Activated CD4-positive, alpha-beta T cell treated with anti-CD3 and anti-CD28 coated beads, Interleukin-2, amount 50 U/mL, for 16 hours (primary cell): ENCODE measurements at regions not wholly inside any gene's neighbourhood (a gene's known extent, or its start where the extent isn't known, plus 50 kb on each side); places are given as distances from the start of the nearest gene placed in this dataset.

ENCODE experiments used
- DNase-seq: peaks from one replicate; pipeline ENCODE4 v3.0.0-alpha.2; 2020

- no peak for DNase-seq
Observed at GRCh38 chr21:27114111-27114510, 147.2 kb upstream of the ADAMTS5 start.

- DNase-seq, result no peak
Observed at GRCh38 chr21:27112186-27112585, 145.3 kb upstream of the ADAMTS5 start.

GRCh38 chr21:27110956-27111355 is 144.1 kb upstream of the ADAMTS5 start:
- DNase-seq, result no peak

GRCh38 chr21:27108701-27109100 is 141.8 kb upstream of the ADAMTS5 start:
- no peak for DNase-seq

GRCh38 chr21:27108228-27108627 is 141.3 kb upstream of the ADAMTS5 start:
- no peak for DNase-seq

GRCh38 chr21:27104846-27105431 is 138.1 kb upstream of the ADAMTS5 start:
- no peak for DNase-seq

DNA sequence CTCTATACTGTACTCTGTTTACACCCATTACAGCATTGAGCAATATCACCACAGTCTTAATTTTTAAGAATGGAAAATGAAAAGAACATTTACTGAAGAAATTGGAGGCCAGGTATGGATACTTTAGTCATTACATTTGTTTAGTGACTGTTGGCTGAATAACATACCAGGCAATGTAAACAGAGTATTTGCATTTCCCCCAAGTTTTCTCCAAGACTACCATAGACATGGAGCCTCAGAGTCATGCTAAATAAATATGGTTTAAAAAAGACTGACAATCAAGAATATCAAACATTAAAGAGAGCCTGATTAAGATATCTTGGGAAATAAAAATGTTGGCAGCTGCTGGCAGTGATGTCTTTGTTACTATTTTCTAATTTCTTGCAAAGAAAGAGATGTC is 136.9 kb upstream of the ADAMTS5 start:
- DNase-seq, result no peak

- DNase-seq, result no peak
Observed at GRCh38 chr21:27101523-27101922, 134.6 kb upstream of the ADAMTS5 start.

- DNase-seq, result no peak
Observed at GRCh38 chr21:27094184-27094948, 127.5 kb upstream of the ADAMTS5 start.

DNA sequence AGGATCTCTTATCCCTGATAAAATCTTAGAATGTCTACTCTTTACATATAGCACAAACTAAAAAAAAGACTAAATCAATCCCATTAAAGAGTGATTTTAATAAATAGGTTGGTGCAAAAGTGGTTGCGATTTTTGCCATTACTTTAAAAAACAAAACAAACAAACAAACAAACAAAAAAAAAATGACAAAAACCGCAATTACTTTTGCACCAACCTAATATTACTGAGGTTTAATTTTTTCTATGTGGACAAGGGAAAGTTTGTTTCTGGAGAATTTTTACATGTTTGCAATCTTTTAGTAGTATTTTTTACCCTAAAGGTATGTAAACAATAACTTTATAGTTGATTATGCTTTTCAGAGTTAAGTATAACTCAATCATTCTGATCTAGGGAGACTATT is 119.7 kb upstream of the ADAMTS5 start:
- no peak for DNase-seq

DNA sequence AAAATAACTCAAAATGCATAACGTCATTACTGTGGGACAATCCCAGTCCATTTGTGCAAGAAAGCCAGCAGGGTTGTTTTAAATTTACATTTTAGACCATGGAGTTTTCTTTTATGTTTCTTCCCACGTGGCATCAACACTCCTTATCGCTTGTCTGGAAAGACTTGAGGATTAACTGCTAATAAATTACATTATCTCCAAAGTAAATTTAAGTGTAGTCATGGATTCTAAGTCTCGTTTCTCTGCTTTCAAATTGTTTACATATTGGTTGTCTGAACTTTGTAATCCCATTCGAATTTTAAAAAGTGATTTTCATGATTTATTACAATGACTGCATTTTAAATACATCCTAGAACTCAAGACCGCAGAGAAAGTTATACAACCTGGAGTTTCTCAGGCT is 119.3 kb upstream of the ADAMTS5 start:
- DNase-seq, result no peak

DNA sequence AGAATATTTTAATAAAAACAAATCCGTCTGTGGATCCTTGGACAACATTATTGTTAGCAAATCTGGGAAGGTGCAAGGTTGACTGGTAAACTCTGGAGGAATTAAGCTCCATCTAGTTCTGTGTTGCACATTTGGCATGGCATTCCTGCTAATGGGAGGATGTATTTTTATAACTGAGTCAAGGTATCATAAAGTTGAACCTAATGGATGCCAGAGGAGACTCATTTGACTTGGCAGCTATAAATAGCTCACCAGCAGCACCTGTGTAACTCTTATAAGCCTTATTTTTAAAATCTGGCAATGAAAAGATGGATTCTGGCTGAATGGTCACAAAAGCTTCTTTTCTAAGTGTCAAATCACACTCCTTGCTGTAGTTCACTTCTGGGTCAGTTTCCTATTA is 118.5 kb upstream of the ADAMTS5 start:
- DNase-seq, result no peak

DNA sequence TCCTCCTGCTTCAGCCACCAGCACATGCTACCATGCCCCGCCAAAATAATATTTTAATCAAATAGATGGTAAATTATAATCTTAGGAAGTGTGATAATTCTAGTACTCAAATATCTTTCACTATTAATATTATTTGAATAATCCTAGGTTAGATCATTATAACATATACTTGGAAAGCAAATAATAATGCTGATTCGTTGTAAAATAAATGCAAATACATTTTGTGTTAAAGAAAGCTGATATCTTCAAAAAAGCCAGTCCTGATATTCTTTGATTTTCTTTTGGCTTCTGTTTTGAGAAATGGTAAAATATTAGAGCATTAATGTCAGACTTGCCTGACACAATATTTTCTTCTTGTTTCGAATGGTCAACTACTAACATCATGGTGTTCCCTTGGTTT is 116.3 kb upstream of the ADAMTS5 start:
- no peak for DNase-seq

- no peak for DNase-seq
Observed at GRCh38 chr21:27082431-27083010, 115.6 kb upstream of the ADAMTS5 start.

DNA sequence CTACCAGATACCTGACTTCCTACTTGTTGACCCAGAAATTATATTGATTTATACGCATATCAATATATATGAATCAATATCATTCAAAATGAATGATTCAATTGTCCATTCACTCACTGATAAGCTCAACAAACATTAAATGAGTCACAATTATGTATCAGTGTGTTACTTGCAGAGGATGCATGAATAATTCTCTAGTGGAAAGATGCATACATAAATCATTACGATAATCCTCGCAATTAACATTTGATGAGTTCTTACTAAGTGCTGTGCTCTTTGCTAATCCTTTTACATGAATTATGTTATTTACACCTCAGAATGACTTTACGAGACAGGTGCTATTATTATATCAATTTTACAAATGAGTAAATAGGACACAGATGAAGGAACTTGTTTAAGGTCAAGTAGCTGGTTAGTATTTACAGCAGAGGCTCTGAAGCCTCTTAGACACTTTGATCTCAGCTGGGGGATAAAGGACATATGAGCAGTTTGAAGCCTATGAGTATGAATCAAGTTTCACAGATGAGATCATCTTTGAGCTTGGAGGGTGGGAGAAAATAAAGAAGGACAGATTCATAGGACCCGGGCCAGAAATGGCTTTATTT is 112.8 kb upstream of the ADAMTS5 start:
- DNase-seq, result no peak

DNA sequence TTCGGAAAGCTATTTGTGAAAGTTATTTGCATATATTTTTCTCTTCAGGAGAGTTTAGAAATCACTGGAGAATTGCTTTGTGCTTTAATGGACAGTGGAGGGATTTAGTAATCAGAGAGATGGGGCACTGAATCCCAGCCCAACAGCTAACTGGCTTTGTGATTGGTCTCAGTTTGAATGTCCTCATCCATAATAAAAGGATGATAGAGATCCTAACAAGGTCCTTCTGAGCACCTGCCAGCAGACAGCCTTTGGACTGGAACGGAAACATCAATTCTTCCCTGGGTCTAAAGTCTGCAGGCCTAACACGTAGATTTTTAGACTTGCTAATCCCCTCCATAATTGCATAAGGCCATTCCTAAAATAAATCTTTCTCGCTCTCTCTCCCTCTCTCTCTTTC is 112.0 kb upstream of the ADAMTS5 start:
- no peak for DNase-seq

GRCh38 chr21:27077501-27077900 is 110.6 kb upstream of the ADAMTS5 start:
- no peak for DNase-seq

DNA sequence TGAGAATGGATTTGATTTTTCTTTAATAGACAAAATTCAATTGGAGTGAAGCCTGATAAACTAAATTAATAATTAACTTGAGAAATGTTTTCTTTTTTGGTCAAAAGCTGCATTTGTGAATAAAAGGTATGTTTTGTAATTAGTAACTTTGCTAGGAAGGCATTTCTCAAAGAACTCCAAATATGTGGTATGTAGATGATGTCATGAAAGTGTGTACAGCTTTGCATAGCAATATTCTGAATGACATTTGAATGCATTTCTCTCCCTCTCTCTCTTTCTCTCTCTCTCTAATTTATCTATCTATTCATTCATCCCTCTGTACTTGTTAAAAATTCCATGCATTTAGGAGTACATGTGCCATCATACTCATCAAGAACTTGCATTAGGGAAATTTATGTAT is 109.1 kb upstream of the ADAMTS5 start:
- no peak for DNase-seq

DNA sequence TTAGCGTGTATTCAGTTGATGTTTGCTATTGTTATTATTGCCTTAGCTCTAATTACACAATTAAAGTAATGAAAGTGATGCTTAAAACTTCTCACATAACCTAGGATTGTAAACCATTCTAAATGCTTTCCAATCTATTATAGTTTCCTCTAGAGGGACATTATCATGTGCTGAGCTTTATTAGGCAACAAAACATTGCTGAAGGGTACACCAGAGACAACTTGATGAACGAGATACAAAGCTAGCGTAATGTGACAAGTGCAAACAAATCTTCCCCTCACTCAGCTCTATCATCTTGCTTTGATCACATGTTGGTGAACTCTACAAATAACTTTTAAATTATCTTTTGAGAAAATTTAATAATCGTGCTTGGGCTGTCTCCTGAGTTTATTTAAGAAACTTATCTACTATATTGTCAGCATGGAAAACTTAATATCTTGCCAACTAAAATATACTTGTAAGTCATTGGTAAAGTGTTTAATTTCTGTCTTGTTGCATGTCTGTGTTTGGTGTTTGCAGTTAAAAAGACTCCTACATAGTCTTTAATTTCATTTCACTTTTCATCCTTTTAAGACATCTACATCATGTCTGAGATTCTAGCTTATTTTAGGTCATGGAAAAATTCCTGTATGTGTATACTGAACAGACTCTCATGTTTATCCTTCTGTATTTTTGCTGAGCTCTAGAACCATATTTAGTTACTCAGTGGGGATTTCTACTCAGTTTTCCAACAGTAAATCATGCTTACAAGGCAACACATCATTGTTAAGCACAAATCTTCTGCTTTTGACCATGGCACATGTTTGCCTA is 104.2 kb upstream of the ADAMTS5 start:
- DNase-seq, result no peak

GRCh38 chr21:27068811-27069210 is 101.9 kb upstream of the ADAMTS5 start:
- no peak for DNase-seq

DNA sequence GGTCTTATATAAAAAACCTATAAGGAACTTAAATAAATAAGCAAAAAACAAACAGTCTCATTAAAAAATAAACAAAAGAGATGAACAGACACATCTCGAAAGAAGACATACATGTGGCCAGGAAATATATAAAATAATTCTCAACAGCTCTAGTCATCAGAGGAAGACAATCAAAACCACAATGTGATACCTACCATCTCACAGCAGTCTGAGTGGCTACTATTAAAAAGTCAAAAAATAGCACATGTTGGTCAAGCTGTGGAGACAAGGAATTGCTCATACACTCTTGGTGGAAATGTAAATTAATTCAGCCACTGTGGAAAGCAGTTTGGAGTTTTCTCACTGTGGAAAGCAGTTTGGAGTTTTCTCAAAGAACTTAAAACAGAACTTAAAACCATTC is 100.3 kb upstream of the ADAMTS5 start:
- DNase-seq, result no peak

GRCh38 chr21:27062443-27062842 is 95.6 kb upstream of the ADAMTS5 start:
- DNase-seq, result no peak

- no peak for DNase-seq
Observed at GRCh38 chr21:27061770-27062169, 94.9 kb upstream of the ADAMTS5 start.
